WI38 (cell line): ENCODE measurements at regions not wholly inside any gene's neighbourhood (a gene's known extent, or its start where the extent isn't known, plus 50 kb on each side); places are given as distances from the start of the nearest gene placed in this dataset.

ENCODE experiments used
- H3K4me3 ChIP-seq: 2 replicates; pipeline ENCODE4 v1.5.1; 2011; ENCODE audit warnings: low read depth, mild to moderate bottlenecking, control low read depth, low read length
- CTCF ChIP-seq: IDR thresholded peaks from 2 replicates; pipeline ENCODE4 v1.5.1; 2012; ENCODE audit warnings: low read depth, mild to moderate bottlenecking, control low read depth, low read length

- TF ChIP-seq CTCF, result no peak
- H3K4me3 ChIP-seq, result no peak overlapping the region
Measured at GRCh38 chr14:71538938-71539649, 393.1 kb upstream of the RGS6 start.

GRCh38 chr14:71539650-71540285, 392.5 kb upstream of the RGS6 start:
- TF ChIP-seq CTCF, result no peak
- H3K4me3 ChIP-seq, result no peak overlapping the region

GRCh38 chr14:71541271-71541670, 391.0 kb upstream of the RGS6 start:
- no peak for TF ChIP-seq CTCF
- H3K4me3 ChIP-seq, result no peak overlapping the region

- H3K4me3 ChIP-seq, result no peak overlapping the region
- no peak for TF ChIP-seq CTCF
Measured at GRCh38 chr14:71541973-71542690, 390.1 kb upstream of the RGS6 start.

- H3K4me3 ChIP-seq, result no peak overlapping the region
- TF ChIP-seq CTCF, result no peak
Measured at GRCh38 chr14:71549421-71550050, 382.7 kb upstream of the RGS6 start.

GRCh38 chr14:71550367-71550766, 381.9 kb upstream of the RGS6 start:
- no peak overlapping the region for H3K4me3 ChIP-seq
- TF ChIP-seq CTCF, result no peak
